Medulla oblongata (tissue), 1 donor: ENCODE measurements at regions not wholly inside any gene's neighbourhood (a gene's known extent, or its start where the extent isn't known, plus 50 kb on each side); places are given as distances from the start of the nearest gene placed in this dataset.
A peak's percentile ranks its signal among the peaks of the same experiment; 100 is the strongest.
"Not testable (repeated sequence)": the region's sequence is repeated elsewhere in the genome, so short reads cannot be mapped to it uniquely, and the experiment has no call there.

ENCODE experiments used
- DNase-seq: peaks from one replicate; pipeline ENCODE4 v3.0.0-alpha.2; 2015; ENCODE audit errors: extremely low spot score

GRCh38 chr4:57333684-57334083, 223.5 kb upstream of the IGFBP7 start:
- no peak for DNase-seq

- no peak for DNase-seq
These were observed 221.8 kb upstream of the IGFBP7 start for GRCh38 chr4:57331959-57332358.

GRCh38 chr4:57329279-57329678, 219.1 kb upstream of the IGFBP7 start:
- no peak for DNase-seq

DNA sequence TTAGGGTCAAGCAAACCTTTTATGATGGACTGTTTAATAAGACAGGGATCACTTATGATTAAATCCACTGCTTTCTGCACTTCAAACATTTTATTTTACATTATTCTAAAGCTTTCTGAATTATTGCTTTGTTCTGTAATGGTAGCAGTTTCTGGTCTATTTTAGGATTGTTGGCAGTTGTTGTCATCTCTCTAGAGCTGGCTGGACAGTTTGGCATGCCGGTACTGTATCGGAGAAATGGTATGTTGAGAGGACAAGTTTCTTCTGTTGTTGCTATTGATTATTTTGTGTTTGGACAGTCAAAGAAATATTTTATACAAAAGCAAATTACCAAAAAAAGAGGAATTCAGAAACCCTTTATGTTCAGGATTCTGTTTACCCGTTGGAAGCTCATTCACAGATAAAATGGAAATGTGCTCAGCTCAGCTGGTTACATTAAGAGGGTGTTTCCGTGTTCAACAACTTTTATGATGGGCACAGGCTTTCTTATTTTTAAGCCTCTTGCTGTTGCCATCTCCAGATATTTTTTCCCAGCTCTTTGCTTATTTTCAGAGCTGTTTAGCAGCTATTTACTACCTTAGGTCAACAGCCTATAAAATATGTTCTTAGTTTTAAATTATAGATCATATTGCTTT, 214.6 kb upstream of the IGFBP7 start:
- DNase-seq: no peak

GRCh38 chr4:57320849-57321248, 210.7 kb upstream of the IGFBP7 start:
- DNase-seq: no peak

GRCh38 chr4:57320217-57320616, 210.0 kb upstream of the IGFBP7 start:
- DNase-seq: no peak

DNA sequence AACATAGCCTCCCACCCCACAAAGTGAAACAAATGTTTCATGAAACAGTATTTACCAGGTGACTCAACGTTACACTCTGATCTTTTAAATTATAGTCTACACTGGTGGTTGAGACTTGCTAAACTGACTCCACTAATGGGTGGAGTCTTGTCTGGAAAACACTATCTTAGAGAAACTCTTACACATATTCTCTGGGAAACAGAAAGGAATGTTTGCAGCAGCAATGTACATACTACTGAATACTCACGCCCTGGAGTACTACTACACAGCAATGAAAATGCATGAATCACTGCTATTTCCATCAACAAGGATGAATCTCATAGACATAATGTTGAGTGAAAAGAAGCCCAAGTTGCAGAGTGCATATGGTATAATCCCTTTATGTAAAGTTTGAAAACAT, 208.5 kb upstream of the IGFBP7 start:
- no peak for DNase-seq

GRCh38 chr4:57314636-57315035, 204.5 kb upstream of the IGFBP7 start:
- DNase-seq: no peak

DNA sequence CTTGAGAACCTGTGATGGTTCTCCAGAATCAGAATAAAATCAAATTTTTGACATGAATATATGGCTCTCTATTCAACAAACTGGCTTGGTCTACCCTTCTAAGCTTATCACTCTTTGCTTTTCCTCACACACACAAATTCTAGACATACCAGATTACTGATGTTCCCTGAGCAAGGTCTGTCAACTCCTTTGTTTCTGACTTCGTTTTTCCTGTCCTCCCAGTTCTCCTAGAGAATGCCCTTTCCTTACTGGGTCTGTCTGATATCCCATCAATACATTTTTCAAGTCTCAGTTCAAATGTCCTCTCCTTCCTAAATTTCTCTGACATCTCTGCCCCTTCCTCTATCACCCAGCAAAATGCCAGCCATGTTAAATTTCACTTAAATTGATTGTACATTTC, 202.1 kb upstream of the IGFBP7 start:
- no peak for DNase-seq

GRCh38 chr4:57309658-57310057, 199.5 kb upstream of the IGFBP7 start:
- no peak for DNase-seq

GRCh38 chr4:57308301-57308700, 198.1 kb upstream of the IGFBP7 start:
- no peak for DNase-seq

DNA sequence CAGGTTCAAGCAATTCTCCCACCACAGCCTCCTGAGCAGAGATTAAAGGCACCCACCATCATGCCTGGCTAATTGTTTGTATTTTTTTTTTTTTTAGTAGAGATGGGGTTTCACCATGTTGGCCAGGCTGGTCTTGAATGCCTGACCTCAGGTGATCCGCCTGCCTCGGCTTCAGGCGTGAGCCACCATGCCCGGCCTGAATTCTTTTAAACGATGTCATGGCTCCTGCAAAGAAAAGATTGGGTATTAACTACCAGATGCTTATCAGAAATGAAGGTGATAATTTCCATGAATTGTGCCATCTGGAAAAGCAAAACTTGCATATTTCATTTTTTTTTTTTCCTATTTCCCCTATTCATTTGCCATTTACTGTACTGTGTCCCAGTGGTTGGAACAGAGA, 195.7 kb upstream of the IGFBP7 start:
- DNase-seq: no peak

DNA sequence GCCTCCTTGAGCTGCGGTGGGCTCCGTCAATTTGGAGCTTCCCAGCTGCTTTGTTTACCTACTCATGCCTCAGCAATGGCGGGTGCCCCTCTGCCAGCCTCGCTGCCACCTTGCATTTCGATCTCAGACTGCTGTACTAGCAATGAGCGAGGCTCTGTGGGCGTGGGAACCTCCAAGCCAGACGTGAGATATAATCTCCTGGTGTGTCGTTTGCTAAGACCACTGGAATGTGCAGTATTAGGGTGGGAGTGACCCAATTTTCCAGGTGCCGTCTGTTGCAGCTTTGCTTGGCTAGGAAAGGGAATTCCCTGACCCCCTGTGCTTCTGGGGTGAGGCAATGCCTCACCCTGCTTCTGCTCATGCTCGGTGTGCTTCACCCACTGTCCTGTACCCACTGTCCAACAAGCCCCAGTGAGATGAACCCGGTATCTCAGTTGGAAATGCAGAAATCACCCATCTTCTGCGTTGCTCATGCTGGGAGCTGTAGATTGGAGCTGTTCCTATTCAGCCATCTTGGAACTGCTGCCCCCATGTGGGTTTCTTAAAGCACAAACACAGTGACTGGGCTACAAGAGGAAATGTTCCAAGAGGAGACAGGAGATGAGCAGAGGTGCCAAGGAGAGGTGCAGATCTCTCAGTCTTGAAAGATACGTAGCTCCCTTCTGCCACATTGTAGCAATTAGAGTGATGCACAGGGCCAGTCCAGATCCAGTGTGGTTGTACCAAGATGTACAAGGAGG, 193.0 kb upstream of the IGFBP7 start:
- no peak for DNase-seq

DNA sequence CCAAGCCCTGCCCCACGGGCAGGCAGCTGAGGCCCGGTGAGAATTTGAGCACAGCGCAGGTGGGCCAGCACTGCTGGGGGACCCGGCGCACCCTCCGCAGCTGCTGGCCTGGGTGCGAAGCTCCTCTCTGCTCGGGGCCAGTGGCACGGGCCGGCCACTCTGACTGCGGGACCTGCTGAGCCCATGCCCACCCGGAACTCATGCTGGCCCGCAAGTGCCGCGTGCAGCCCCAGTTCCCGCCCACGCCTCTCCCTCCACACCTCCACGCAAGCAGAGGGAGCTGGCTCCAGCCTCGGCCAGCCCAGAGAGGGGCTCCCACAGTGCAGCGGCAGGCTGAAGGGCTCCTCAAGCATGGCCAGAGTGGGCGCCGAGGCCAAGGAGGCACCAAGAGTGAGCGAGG, 190.1 kb upstream of the IGFBP7 start:
- not testable (repeated sequence) for DNase-seq

- no peak for DNase-seq
These were observed 181.7 kb upstream of the IGFBP7 start for GRCh38 chr4:57291911-57292310.

DNA sequence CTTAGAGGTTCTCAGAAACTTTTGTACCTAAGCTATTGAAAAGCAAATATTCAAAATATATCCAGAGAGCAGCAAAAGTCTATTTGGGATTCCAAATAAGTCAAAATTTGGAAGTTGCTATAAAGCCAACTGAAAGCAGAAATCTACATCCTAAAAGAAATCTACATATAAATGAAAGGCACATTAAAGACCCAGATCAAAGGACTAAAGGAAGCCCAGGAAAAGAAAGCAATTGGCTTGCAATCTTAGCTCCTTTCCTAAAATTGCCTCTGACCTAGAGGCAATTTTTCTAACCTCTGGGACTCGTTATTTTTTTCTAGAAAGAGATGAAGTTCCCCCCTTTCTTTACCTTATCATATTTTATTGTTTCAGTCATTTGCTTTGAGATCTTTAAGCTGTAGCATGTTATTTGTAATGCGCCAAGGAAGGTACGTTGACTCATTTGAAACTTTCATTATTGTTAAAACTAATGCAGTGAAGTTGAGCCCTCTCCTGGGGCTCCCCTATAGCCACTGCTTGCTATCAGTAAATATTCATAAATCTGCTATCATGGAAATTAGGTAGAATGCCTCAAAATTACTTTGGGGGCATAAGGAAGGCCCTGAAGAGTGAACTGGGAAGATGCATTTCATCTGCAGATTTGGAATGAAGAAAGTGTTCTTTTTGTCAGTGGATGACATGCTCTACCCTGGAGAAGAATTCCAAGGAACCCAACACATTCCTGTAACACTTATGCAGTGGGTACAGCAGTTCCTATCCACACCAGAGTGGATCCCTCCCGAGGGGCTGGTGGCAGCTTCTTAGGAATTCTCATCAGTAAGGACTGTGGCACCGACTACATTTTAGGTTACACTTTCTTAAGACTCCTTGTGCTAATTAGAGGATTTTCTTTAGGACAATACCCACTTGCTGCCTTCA, 177.8 kb upstream of the IGFBP7 start:
- DNase-seq: no peak

DNA sequence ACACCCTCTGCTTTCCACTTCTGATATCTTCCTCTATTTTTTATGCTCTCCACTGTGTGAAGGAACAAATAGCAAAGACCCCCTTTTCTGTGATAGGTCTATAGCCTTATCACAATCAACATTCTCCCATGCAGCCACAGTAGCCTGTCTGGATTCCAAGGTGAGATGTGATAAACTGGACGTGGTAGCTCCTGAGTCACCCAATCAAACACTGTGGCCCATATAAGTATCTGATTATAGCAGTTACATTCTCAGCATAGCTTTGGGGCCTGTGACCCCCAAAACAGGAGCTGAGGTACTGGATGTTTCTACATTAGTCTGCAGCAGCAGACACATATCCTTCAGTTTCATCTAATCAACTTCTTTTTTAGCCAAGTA, 172.7 kb upstream of the IGFBP7 start:
- no peak for DNase-seq

GRCh38 chr4:57280481-57280880, 170.3 kb upstream of the IGFBP7 start:
- no peak for DNase-seq

DNA sequence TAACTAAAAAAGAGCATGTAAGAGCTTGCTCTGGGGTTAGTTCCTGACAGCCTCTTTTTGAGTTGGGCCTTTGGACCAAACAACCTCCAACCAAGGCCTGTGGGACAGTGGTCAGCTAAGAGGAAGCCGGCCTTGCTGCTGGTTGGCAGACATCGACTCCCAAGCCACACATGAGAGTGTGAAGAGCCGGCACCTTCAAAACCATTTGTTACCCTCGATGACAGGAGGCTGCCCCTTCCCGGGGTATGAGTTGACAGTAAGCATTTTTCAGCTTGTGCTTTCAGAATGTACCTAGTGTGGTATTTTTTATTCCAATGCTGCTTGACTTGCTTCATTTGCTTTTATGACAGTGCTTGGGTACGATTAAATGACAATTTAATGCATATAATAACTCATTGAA, 168.6 kb upstream of the IGFBP7 start:
- DNase-seq: no peak

- no peak for DNase-seq
These were observed 163.9 kb upstream of the IGFBP7 start for GRCh38 chr4:57274082-57274481.

DNA sequence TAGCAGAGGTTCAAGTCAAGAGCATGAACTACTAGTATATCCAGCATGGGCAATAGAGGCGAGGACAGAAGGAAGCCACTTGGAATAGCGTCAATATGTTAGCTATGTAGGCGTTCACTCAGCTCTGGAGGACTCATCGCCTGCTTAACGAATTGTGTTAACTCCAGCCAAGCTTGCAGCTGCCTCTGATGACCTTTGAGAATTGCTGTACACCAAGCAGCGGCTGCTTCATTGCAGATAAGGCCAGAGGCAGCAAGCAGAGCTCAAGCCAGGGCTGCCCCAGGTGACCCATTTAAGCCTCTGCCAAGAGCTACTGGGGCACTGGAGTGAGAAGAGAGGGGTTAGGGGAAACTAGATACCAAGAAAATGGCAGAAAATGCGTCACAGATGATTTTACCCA, 160.2 kb upstream of the IGFBP7 start:
- no peak for DNase-seq

GRCh38 chr4:57265831-57266582, 155.8 kb upstream of the IGFBP7 start:
- DNase-seq: peak; percentile 45
